CD14-positive monocyte (primary cell): ENCODE measurements at regions not wholly inside any gene's neighbourhood (a gene's known extent, or its start where the extent isn't known, plus 50 kb on each side); places are given as distances from the start of the nearest gene placed in this dataset.

Experiments used
- DNase-seq, 3 donors: peaks; one replicate each; pipeline ENCODE4 v3.0.0-alpha.2; 2011 to 2022
- H2AFZ ChIP-seq: 2 replicates; pipeline ENCODE4 v1.6.0; 2012; ENCODE audit warnings: mild to moderate bottlenecking, low read depth, low read length, inconsistent platforms; ENCODE audit not compliant: insufficient read depth, poor library complexity, severe bottlenecking
- H3K27ac ChIP-seq, 2 donors: 1 replicate in 1 of 2; 2 replicates in 1 of 2; pipeline ENCODE4 v1.5.1; 2012 to 2013; ENCODE audit warnings: low read length in 2 of 2, control low read depth in 1 of 2, inconsistent platforms in 1 of 2, low read depth in 1 of 2, mild to moderate bottlenecking in 1 of 2
- H3K27me3 ChIP-seq, 2 donors: one replicate each; pipeline versions ENCODE4 v1.6.0 to v1.6.1; 2011 to 2013; ENCODE audit warnings: low read length in 2 of 2; ENCODE audit not compliant: control insufficient read depth in 2 of 2, insufficient read depth in 2 of 2
- H3K36me3 ChIP-seq, 2 donors: replicated peaks in 1 of 2; 1 replicate in 1 of 2; 2 replicates in 1 of 2; pipeline versions ENCODE4 v1.5.1 to v1.6.1; 2012 to 2013; ENCODE audit warnings: low read length in 2 of 2, control low read depth in 1 of 2, inconsistent platforms in 1 of 2, mild to moderate bottlenecking in 1 of 2; ENCODE audit not compliant: insufficient read depth in 2 of 2, control insufficient read depth in 1 of 2
- H3K4me1 ChIP-seq, 2 donors: 1 replicate in 1 of 2; 2 replicates in 1 of 2; pipeline versions ENCODE4 v1.5.1 to v1.6.1; 2012 to 2013; ENCODE audit warnings: low read length in 2 of 2, control low read depth in 1 of 2, inconsistent platforms in 1 of 2, mild to moderate bottlenecking in 1 of 2, moderate library complexity in 1 of 2; ENCODE audit not compliant: insufficient read depth in 2 of 2, control insufficient read depth in 1 of 2
- H3K4me2 ChIP-seq: replicated peaks from 2 replicates; pipeline ENCODE3; 2012; ENCODE audit warnings: low read length, moderate library complexity, mild to moderate bottlenecking; ENCODE audit not compliant: poor library complexity, severe bottlenecking; ENCODE audit errors: extremely low read depth
- H3K4me3 ChIP-seq, 3 experiments: fragments of 200-600 bp in 1 of 3; sonication (generic) in 1 of 3; replicated peaks in 1 of 3; 1 replicate in 2 of 3; 2 replicates in 1 of 3; pipeline ENCODE4 v1.5.1; 2011 to 2013; ENCODE audit warnings: low read length in 3 of 3, mild to moderate bottlenecking in 3 of 3, control low read depth in 2 of 3, low read depth in 2 of 3, inconsistent platforms in 1 of 3, moderate library complexity in 1 of 3
- H3K79me2 ChIP-seq: 2 replicates; pipeline ENCODE4 v1.6.0; 2012; ENCODE audit warnings: mild to moderate bottlenecking, control low read depth, inconsistent platforms, low read length, moderate library complexity; ENCODE audit not compliant: insufficient read depth
- H3K9ac ChIP-seq: 2 replicates; pipeline ENCODE4 v1.6.0; 2017; ENCODE audit warnings: low read length, mild to moderate bottlenecking; ENCODE audit not compliant: insufficient read depth, poor library complexity, severe bottlenecking
- H3K9me3 ChIP-seq, 2 donors: replicated peaks in 1 of 2; 1 replicate in 1 of 2; 2 replicates in 1 of 2; pipeline versions ENCODE4 v1.5.1 to v1.6.1; 2012 to 2013; ENCODE audit warnings: low read length in 2 of 2, control low read depth in 1 of 2; ENCODE audit not compliant: control insufficient read depth in 1 of 2, insufficient read depth in 1 of 2
- H4K20me1 ChIP-seq: 2 replicates; pipeline ENCODE4 v1.6.0; 2012; ENCODE audit warnings: mild to moderate bottlenecking, low read length, control low read depth, moderate library complexity; ENCODE audit not compliant: insufficient read depth
- H3K27ac Mint-ChIP-seq, 7 donors: one replicate each; pipeline ENCODE4 v1.8.0; 2020; ENCODE audit warnings: mild to moderate bottlenecking in 7 of 7, mixed read lengths in 7 of 7, moderate library complexity in 6 of 7, inconsistent platforms in 2 of 7
- H3K27me3 Mint-ChIP-seq, 3 donors: one replicate each; pipeline ENCODE4 v1.8.0; 2021 to 2022; ENCODE audit warnings: low read depth in 3 of 3, mild to moderate bottlenecking in 3 of 3, mixed read lengths in 3 of 3, moderate library complexity in 3 of 3, inconsistent platforms in 1 of 3
- H3K36me3 Mint-ChIP-seq, 2 donors: one replicate each; pipeline ENCODE4 v1.8.0; 2020; ENCODE audit warnings: mixed read lengths in 2 of 2, inconsistent platforms in 1 of 2, mild to moderate bottlenecking in 1 of 2
- H3K4me1 Mint-ChIP-seq: one replicate; pipeline ENCODE4 v1.8.0; 2020; ENCODE audit warnings: mild to moderate bottlenecking, mixed read lengths
- H3K4me3 Mint-ChIP-seq, 2 donors: one replicate each; pipeline ENCODE4 v1.8.0; 2020; ENCODE audit warnings: mild to moderate bottlenecking in 2 of 2, mixed read lengths in 2 of 2, moderate library complexity in 1 of 2
- H3K9me3 Mint-ChIP-seq, 7 donors: one replicate each; pipeline ENCODE4 v1.8.0; 2020 to 2022; ENCODE audit warnings: mixed read lengths in 7 of 7, mild to moderate bottlenecking in 6 of 7, moderate library complexity in 6 of 7, inconsistent platforms in 2 of 7
- WGBS: methylation state at CpG from one replicate; pipeline ENCODE4 v1.1.5; 2013; ENCODE audit warnings: missing lambda C conversion rate; ENCODE audit not compliant: insufficient coverage; 5-methylcytosine and 5-hydroxymethylcytosine counted together
- intact Hi-C, 2 donors: fragments of 100-400 bp; cut with micrococcal nuclease; formaldehyde crosslinking; loops; one replicate each; pipeline versions ENCODE4 v1.15.0 to v1.15.1; 2023
- TF ChIP-seq, protein P1 (sequence below): fragments of 200-600 bp; IDR thresholded peaks from one replicate; pipeline ENCODE4 v1.8.0; 2022; ENCODE audit warnings: antibody characterized with exemption, mild to moderate bottlenecking

DNA sequence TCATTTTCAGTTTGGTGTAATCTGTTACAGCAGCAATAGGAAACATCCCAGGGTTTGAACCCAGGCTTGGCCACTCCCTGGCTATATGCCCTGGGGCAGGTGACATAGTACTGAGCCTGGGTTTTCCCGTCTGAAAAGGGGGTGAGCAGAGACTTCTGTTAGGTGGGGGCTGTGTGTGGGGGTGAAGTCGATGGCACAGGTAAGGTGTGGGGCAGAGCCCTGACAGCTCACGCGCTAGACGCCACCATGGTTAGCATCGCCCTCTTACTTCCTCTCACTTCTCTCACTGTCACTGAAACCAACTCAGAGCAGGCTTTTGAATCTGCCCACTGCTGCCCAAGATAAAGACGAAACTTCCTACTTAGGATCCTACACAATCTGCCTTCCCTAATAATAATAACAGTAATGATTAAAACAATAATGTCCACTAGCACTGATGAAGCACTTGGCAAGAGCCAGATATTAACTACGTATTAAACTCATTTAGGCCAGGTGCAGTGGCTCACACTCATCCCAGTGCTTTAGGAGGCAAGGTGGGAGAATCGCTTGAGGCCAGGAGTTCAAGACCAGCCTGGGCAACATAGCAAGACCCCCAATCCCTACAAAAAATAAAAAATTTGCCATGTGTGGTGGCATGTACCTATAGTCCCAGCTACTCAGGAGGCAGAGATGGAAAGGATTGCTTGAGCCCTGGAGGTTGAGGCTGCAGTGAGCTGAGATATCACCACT, 117.9 kb upstream of the PTPN1 start:
- no peak overlapping the region for H3K4me2 ChIP-seq
- H3K4me3 ChIP-seq = no peak overlapping the region
- H3K27me3 Mint-ChIP-seq = peaks cover 6 to 13% (median 9%) of the 10 kb centered on the region in 3 donors
- H3K4me1 ChIP-seq = peaks cover 31 to 41% of the 10 kb centered on the region in 2 donors
- no peaks in the 10 kb centered on the region for H3K9me3 ChIP-seq
- H3K27me3 ChIP-seq = no peaks in the 10 kb centered on the region
- H3K36me3 ChIP-seq = no peaks in the 10 kb centered on the region
- intact Hi-C loops = no loop called here
- H3K36me3 Mint-ChIP-seq = no peaks in the 10 kb centered on the region
- H3K27ac Mint-ChIP-seq = peak overlapping the region in 2 of 7 donors; percentile 12 to 41
- DNase-seq = peak in 2 of 3 donors; percentile 28 to 33
- H3K79me2 ChIP-seq = no peaks in the 10 kb centered on the region
- no peak overlapping the region for H3K4me3 Mint-ChIP-seq
- H2AFZ ChIP-seq = no peak overlapping the region
- H3K27ac ChIP-seq = no peak overlapping the region
- TF ChIP-seq, protein P1, sequence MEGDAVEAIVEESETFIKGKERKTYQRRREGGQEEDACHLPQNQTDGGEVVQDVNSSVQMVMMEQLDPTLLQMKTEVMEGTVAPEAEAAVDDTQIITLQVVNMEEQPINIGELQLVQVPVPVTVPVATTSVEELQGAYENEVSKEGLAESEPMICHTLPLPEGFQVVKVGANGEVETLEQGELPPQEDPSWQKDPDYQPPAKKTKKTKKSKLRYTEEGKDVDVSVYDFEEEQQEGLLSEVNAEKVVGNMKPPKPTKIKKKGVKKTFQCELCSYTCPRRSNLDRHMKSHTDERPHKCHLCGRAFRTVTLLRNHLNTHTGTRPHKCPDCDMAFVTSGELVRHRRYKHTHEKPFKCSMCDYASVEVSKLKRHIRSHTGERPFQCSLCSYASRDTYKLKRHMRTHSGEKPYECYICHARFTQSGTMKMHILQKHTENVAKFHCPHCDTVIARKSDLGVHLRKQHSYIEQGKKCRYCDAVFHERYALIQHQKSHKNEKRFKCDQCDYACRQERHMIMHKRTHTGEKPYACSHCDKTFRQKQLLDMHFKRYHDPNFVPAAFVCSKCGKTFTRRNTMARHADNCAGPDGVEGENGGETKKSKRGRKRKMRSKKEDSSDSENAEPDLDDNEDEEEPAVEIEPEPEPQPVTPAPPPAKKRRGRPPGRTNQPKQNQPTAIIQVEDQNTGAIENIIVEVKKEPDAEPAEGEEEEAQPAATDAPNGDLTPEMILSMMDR = no peak
- WGBS = no CpG with 5 or more reads among the region's 9 CpGs
- peaks cover 39% of the 10 kb centered on the region for H3K4me1 Mint-ChIP-seq
- H4K20me1 ChIP-seq = no peaks in the 10 kb centered on the region
- H3K9ac ChIP-seq = no peak overlapping the region
- no peaks in the 10 kb centered on the region for H3K9me3 Mint-ChIP-seq

DNA sequence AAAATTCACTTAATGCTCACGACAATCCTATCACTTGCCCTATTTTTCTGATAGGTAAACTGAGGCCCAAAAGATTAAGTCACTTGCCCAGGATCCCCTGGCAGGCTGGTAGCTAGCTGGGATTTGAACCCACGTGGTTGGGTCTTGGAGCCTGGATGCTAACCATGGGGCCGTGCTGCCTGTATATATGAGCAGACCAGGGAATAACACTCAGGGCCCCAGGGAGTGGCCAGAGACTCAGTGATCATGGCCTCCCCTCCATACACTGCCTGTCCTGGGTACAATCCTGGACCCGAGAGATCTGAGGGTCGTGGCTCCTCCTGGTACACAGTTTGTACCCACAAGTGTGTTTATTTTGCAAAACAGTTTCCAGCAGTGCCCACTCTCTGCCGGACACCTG, 116.9 kb upstream of the PTPN1 start:
- H2AFZ ChIP-seq = no peak overlapping the region
- H3K9ac ChIP-seq = no peak overlapping the region
- H3K4me1 ChIP-seq = peaks cover 31 to 35% of the 10 kb centered on the region in 2 donors
- no peaks in the 10 kb centered on the region for H3K79me2 ChIP-seq
- peaks cover 32% of the 10 kb centered on the region for H3K4me1 Mint-ChIP-seq
- 76% methylated on average over 6 of the region's 6 CpGs for WGBS
- H3K4me3 Mint-ChIP-seq = no peak overlapping the region
- H3K36me3 Mint-ChIP-seq = no peaks in the 10 kb centered on the region
- H3K27me3 ChIP-seq = no peaks in the 10 kb centered on the region
- TF ChIP-seq, protein P1 = no peak
- H3K4me2 ChIP-seq = no peak overlapping the region
- DNase-seq = no peak
- no peaks in the 10 kb centered on the region for H3K9me3 ChIP-seq
- H4K20me1 ChIP-seq = no peaks in the 10 kb centered on the region
- H3K4me3 ChIP-seq = no peak overlapping the region
- H3K27me3 Mint-ChIP-seq = peaks cover 2 to 5% (median 4%) of the 10 kb centered on the region in 3 donors
- no peaks in the 10 kb centered on the region for H3K9me3 Mint-ChIP-seq
- H3K27ac Mint-ChIP-seq = no peak overlapping the region
- no peaks in the 10 kb centered on the region for H3K36me3 ChIP-seq
- no peak overlapping the region for H3K27ac ChIP-seq
- intact Hi-C loops = no loop called here
